ENCODE measurements at regions not wholly inside any gene's neighbourhood (a gene's known extent, or its start where the extent isn't known, plus 50 kb on each side); places are given as distances from the start of the nearest gene placed in this dataset.

GRCh38 chr7:33738260-33738935 is 166.9 kb upstream of the BMPER start:
- 0% methylated on average over 3 of the region's 3 CpGs for WGBS (ENCODE audit: insufficient coverage, low coverage, missing lambda C conversion rate)
- CTCF ChIA-PET (ENCODE audit: low intra/inter-chr PET ratio) = no interaction called here
- intact Hi-C loops (cut with micrococcal nuclease) = no loop called here

More at GRCh38 chr7:33738260-33738935, 166.9 kb upstream of the BMPER start:
- ATAC-seq (no peak), DNase-seq (ENCODE audit: extremely low read depth in 1 of 4, low spot score in 3 of 4) (no peak), FAIRE-seq (no peak)
- in situ Hi-C loops (cut with MboI) = no loop called here
- H3K27me3 ChIP-seq (ENCODE audit: control insufficient read depth in 2 of 2, insufficient read depth in 2 of 2, low read length in 2 of 2) = no peaks in the 10 kb centered on the region
- POLR2A ChIA-PET = interaction anchor here (0.7 kb wide), 1 partner anchor 11 kb away, joined by 4 read pairs; no protein-coding TSS in a partner anchor
- H3K79me2 ChIP-seq (ENCODE audit: control insufficient read depth, insufficient read depth, low read length) = no peaks in the 10 kb centered on the region
- H4K20me1 ChIP-seq (replicated peaks; ENCODE audit: control insufficient read depth, insufficient read depth, low read length) = no peaks in the 10 kb centered on the region; the same call in 1 of the 2 replicates
- no peaks in the 10 kb centered on the region for H3K9me3 ChIP-seq (replicated peaks; ENCODE audit: control insufficient read depth, insufficient read depth, low read depth, low read length)
- no peaks in the 10 kb centered on the region for H3K4me1 ChIP-seq (replicated peaks in 1 of 2; ENCODE audit: control insufficient read depth in 2 of 2, insufficient read depth in 2 of 2, low read length in 2 of 2)
- TF ChIP-seq, protein P1, sequence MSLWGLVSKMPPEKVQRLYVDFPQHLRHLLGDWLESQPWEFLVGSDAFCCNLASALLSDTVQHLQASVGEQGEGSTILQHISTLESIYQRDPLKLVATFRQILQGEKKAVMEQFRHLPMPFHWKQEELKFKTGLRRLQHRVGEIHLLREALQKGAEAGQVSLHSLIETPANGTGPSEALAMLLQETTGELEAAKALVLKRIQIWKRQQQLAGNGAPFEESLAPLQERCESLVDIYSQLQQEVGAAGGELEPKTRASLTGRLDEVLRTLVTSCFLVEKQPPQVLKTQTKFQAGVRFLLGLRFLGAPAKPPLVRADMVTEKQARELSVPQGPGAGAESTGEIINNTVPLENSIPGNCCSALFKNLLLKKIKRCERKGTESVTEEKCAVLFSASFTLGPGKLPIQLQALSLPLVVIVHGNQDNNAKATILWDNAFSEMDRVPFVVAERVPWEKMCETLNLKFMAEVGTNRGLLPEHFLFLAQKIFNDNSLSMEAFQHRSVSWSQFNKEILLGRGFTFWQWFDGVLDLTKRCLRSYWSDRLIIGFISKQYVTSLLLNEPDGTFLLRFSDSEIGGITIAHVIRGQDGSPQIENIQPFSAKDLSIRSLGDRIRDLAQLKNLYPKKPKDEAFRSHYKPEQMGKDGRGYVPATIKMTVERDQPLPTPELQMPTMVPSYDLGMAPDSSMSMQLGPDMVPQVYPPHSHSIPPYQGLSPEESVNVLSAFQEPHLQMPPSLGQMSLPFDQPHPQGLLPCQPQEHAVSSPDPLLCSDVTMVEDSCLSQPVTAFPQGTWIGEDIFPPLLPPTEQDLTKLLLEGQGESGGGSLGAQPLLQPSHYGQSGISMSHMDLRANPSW (CRISPR knock-in tag; IDR thresholded peaks at IDR 0.05) = no peak
- TF ChIP-seq POLR3G (IDR thresholded peaks at IDR 0.05; ENCODE audit: extremely low read depth, insufficient read length, insufficient replicate concordance) (no peak), POLR2AphosphoS2 (IDR thresholded peaks at IDR 0.05; ENCODE audit: low read length) (no peak), ZNF347 (CRISPR knock-in tag; IDR thresholded peaks at IDR 0.05; ENCODE audit: low read depth) (no peak)
- TF ChIP-seq, protein P2, sequence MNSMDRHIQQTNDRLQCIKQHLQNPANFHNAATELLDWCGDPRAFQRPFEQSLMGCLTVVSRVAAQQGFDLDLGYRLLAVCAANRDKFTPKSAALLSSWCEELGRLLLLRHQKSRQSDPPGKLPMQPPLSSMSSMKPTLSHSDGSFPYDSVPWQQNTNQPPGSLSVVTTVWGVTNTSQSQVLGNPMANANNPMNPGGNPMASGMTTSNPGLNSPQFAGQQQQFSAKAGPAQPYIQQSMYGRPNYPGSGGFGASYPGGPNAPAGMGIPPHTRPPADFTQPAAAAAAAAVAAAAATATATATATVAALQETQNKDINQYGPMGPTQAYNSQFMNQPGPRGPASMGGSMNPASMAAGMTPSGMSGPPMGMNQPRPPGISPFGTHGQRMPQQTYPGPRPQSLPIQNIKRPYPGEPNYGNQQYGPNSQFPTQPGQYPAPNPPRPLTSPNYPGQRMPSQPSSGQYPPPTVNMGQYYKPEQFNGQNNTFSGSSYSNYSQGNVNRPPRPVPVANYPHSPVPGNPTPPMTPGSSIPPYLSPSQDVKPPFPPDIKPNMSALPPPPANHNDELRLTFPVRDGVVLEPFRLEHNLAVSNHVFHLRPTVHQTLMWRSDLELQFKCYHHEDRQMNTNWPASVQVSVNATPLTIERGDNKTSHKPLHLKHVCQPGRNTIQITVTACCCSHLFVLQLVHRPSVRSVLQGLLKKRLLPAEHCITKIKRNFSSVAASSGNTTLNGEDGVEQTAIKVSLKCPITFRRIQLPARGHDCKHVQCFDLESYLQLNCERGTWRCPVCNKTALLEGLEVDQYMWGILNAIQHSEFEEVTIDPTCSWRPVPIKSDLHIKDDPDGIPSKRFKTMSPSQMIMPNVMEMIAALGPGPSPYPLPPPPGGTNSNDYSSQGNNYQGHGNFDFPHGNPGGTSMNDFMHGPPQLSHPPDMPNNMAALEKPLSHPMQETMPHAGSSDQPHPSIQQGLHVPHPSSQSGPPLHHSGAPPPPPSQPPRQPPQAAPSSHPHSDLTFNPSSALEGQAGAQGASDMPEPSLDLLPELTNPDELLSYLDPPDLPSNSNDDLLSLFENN (IDR thresholded peaks at IDR 0.05; ENCODE audit: low read depth in 2 of 2, low read length in 2 of 2) = no peak
- H3K9me1 ChIP-seq (ENCODE audit: control insufficient read depth, insufficient read depth, low read length) = no peaks in the 10 kb centered on the region
- H3K4me3 ChIP-seq = no peak overlapping the region
- H3K4me2 ChIP-seq (ENCODE audit: insufficient read depth, low read length) = no peak overlapping the region
- no peak overlapping the region for H3K9ac ChIP-seq (ENCODE audit: insufficient read depth in 1 of 2, low read depth in 2 of 2, low read length in 2 of 2)
- BruUV-seq (replicated peaks) = no TSS peak
- no peak overlapping the region for H2AFZ ChIP-seq (ENCODE audit: low read depth, low read length)
- no peaks in the 10 kb centered on the region for H3K36me3 ChIP-seq (ENCODE audit: control insufficient read depth, insufficient read depth, low read length)
- H3K27ac ChIP-seq (ENCODE audit: extremely low read depth, low read depth, low read length) = no peak overlapping the region
